ENCODE measurements at regions not wholly inside any gene's neighbourhood (a gene's known extent, or its start where the extent isn't known, plus 50 kb on each side); places are given as distances from the start of the nearest gene placed in this dataset.

- no peak overlapping the region for H3K4me3 ChIP-seq (ENCODE audit: low read depth, low read length)
- DNase-seq (ENCODE audit: low read depth) = no peak
- TF ChIP-seq CTCF (IDR thresholded peaks at IDR 0.05; ENCODE audit: control insufficient read depth, extremely low read depth, insufficient read depth) = no peak
Observed at GRCh38 chr12:58459191-58459590, 461.1 kb downstream of the LRIG3 start.

GRCh38 chr12:58463051-58463450 is 457.3 kb downstream of the LRIG3 start:
- H3K4me3 ChIP-seq (ENCODE audit: low read depth, low read length) = no peak overlapping the region
- no peak for DNase-seq (ENCODE audit: low read depth)
- TF ChIP-seq CTCF (IDR thresholded peaks at IDR 0.05; ENCODE audit: control insufficient read depth, extremely low read depth, insufficient read depth) = no peak

- H3K4me3 ChIP-seq (ENCODE audit: low read depth, low read length) = no peak overlapping the region
Observed at GRCh38 chr12:58465418-58465817, 454.9 kb downstream of the LRIG3 start.

GRCh38 chr12:58470266-58471010 is 449.9 kb downstream of the LRIG3 start:
- no peak for TF ChIP-seq CTCF (IDR thresholded peaks at IDR 0.05; ENCODE audit: control insufficient read depth, extremely low read depth, insufficient read depth)
- no peak for DNase-seq (ENCODE audit: low read depth)
- no peak overlapping the region for H3K4me3 ChIP-seq (ENCODE audit: low read depth, low read length)

More at GRCh38 chr12:58465418-58465817, 454.9 kb downstream of the LRIG3 start:
- no peak for DNase-seq (ENCODE audit: low read depth)
- no peak for TF ChIP-seq CTCF (IDR thresholded peaks at IDR 0.05; ENCODE audit: control insufficient read depth, extremely low read depth, insufficient read depth)

- no peak for TF ChIP-seq CTCF (IDR thresholded peaks at IDR 0.05; ENCODE audit: control insufficient read depth, extremely low read depth, insufficient read depth)
- no peak overlapping the region for H3K4me3 ChIP-seq (ENCODE audit: low read depth, low read length)
- DNase-seq (ENCODE audit: low read depth) = no peak
Observed at GRCh38 chr12:58479401-58479800, 440.9 kb downstream of the LRIG3 start.

- no peak for TF ChIP-seq CTCF (IDR thresholded peaks at IDR 0.05; ENCODE audit: control insufficient read depth, extremely low read depth, insufficient read depth)
- DNase-seq (ENCODE audit: low read depth) = no peak
- no peak overlapping the region for H3K4me3 ChIP-seq (ENCODE audit: low read depth, low read length)
Observed at GRCh38 chr12:58481811-58482210, 438.5 kb downstream of the LRIG3 start.

- no peak for DNase-seq (ENCODE audit: low read depth)
- TF ChIP-seq CTCF (IDR thresholded peaks at IDR 0.05; ENCODE audit: control insufficient read depth, extremely low read depth, insufficient read depth) = no peak
- no peak overlapping the region for H3K4me3 ChIP-seq (ENCODE audit: low read depth, low read length)
Observed at GRCh38 chr12:58487255-58487654, 433.0 kb downstream of the LRIG3 start.
